ENCODE measurements at regions not wholly inside any gene's neighbourhood (a gene's known extent, or its start where the extent isn't known, plus 50 kb on each side); places are given as distances from the start of the nearest gene placed in this dataset.

DNA sequence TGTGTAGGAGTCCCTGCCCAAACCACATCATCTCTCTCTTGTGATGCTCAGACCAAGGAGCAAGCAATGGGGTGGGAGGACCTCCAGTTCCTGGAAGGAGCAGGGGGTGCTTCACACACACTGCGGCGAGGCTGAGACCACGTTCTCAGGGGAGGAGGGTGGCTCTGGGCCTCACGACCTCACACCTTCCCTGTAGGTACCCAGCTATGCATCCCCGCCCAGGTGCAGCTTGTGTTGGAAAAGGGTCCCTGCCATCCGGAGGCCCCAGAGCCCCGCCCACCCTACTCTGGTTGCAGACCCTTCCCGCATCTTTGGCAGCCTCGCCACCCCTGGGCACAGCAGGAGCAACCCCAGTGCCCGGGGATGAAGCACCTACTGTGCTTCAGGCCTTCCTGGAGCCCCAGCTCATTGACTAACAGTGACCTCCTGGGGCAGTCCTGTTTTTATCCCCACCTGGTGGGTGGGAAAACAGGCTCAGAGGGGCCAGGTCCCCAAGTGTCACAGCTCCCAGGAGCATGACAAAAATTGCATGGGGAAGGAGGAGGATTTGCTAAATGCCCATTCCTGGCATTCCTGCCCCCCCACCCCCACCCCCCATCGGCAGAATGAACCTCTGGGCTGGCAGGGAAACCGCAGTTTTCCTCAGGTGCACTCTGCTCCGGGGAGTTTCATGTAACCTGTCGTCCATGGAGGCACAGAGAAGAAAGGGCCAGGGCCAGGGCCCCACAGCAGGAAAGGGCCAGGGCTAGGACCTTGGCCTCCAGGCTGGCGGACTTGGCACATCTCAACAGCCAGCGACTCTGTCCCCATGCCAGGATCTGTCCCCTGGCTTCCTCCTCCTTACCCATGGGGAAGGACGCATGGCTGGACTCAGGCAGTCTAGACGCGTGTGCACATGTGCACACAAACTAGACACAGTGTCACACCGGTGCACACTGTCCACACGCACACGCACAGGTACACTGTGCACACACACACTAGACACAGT, 81.0 kb downstream of the IGLL1 start:
- Histone ChIP-seq H3K23ac (ENCODE audit: insufficient read length) (no peak overlapping the region), H3K27ac (ENCODE audit: low read depth, low read length) (no peak overlapping the region), H3K4me1 (replicated peaks in 1 of 4; ENCODE audit: control insufficient read depth in 3 of 4, insufficient read depth in 4 of 4, low read length in 3 of 4) (peaks cover 0 to 10% (median 6%) of the 10 kb centered on the region in 4 experiments; a peak in 5 of 7 replicates), H3K23me2 (ENCODE audit: low read depth, low read length) (no peaks in the 10 kb centered on the region; the same call in 1 of the 2 replicates), H4K20me1 (replicated peaks in 1 of 2; ENCODE audit: control insufficient read depth in 1 of 2, insufficient read depth in 2 of 2, low read length in 2 of 2) (peaks cover 0 to 2% of the 10 kb centered on the region in 2 experiments), H3K4me3 (ENCODE audit: extremely low read depth in 1 of 4, insufficient read depth in 2 of 4, low read depth in 3 of 4, low read length in 4 of 4) (no peak overlapping the region), H2BK5ac (ENCODE audit: low read depth, low read length) (no peak overlapping the region), H3K27me3 (replicated peaks in 1 of 4; ENCODE audit: control insufficient read depth in 3 of 4, extremely low read depth in 1 of 4, insufficient read depth in 3 of 4, low read length in 3 of 4) (peaks cover 0 to 8% (median under 1%) of the 10 kb centered on the region in 4 experiments; a peak in 3 of 7 replicates), H2BK12ac (ENCODE audit: low read depth, low read length) (peak overlapping the region; percentile 99; the same call in 1 of the 2 replicates), H3K79me2 (ENCODE audit: control insufficient read depth in 1 of 2, insufficient read depth in 2 of 2, low read length in 2 of 2) (no peaks in the 10 kb centered on the region), H3K14ac (ENCODE audit: insufficient read length) (no peak overlapping the region), H3K36me3 (ENCODE audit: control insufficient read depth in 2 of 4, insufficient read depth in 4 of 4, low read length in 3 of 4) (no peaks in the 10 kb centered on the region), H2BK15ac (ENCODE audit: low read length) (peak overlapping the region; percentile 100), H3K79me1 (ENCODE audit: low read depth, low read length) (no peaks in the 10 kb centered on the region), H2BK120ac (replicated peaks; ENCODE audit: low read depth, low read length) (no peak overlapping the region), H3K18ac (ENCODE audit: extremely low read depth, low read length) (peak overlapping the region; percentile 87), H2BK20ac (ENCODE audit: low read length) (peak overlapping the region; percentile 97; the same call in 1 of the 2 replicates), H4K8ac (ENCODE audit: extremely low read depth, insufficient read depth, low read length) (no peak overlapping the region), H4K91ac (replicated peaks; ENCODE audit: insufficient read length, low read length) (peak overlapping the region; percentile 74), H3K4ac (replicated peaks; ENCODE audit: insufficient read length, low read depth, low read length) (peak overlapping the region; percentile 85), H2AFZ (ENCODE audit: low read length) (no peak overlapping the region), H2AK5ac (ENCODE audit: low read depth, low read length) (0 out of 2 replicates have a peak overlapping the region, but pooled peaks have one; percentile 28), H4K5ac (ENCODE audit: insufficient read length, low read depth, low read length) (no peak overlapping the region), H3K56ac (replicated peaks; ENCODE audit: insufficient read length, low read depth, low read length) (no peak overlapping the region), H3K9me3 (ENCODE audit: insufficient read depth in 2 of 2, low read depth in 1 of 2, low read length in 1 of 2) (no peaks in the 10 kb centered on the region), H3K9ac (replicated peaks in 1 of 4; ENCODE audit: extremely low read depth in 1 of 4, low read depth in 3 of 4, low read length in 3 of 4) (no peak overlapping the region), H3K4me2 (ENCODE audit: insufficient read depth in 1 of 2, low read depth in 2 of 2, low read length in 2 of 2) (peak overlapping the region; percentile 2 to 21; a peak in 2 of 4 replicates)
- CTCF ChIA-PET (ENCODE audit: partially characterized antibody), result interaction anchor here (0.6 to 1.7 kb wide), 4 partner anchors 36 to 1026 kb away, joined by 3 to 4 read pairs (median 4); no protein-coding TSS in a partner anchor
- DNase-seq (ENCODE audit: low read depth in 1 of 2, low spot score in 2 of 2), result peak in 1 of 2 experiments; percentile 43
- no peak for FAIRE-seq
- WGBS, 2 experiments (ENCODE audit: extremely low coverage in 1 of 2, insufficient coverage in 1 of 2, insufficient read length in 1 of 2, insufficient replicate concordance in 2 of 2, low coverage in 1 of 2, low lambda C conversion rate in 2 of 2, missing lambda C conversion rate in 1 of 2), result 68% methylated on average over 19 of the region's 22 CpGs; no CpG with 5 or more reads in 1 of the 2 experiments
- peak; percentile 55; the same call in 1 of the 2 replicates for TF ChIP-seq TEAD4 (IDR thresholded peaks at IDR 0.05; ENCODE audit: low read depth, low read length)
- TF ChIP-seq RBBP5 (IDR thresholded peaks at IDR 0.05; ENCODE audit: borderline replicate concordance, low read depth, low read length), result no peak
- POLR2A ChIA-PET (ENCODE audit: partially characterized antibody), result no interaction called here

All from H1 (cell line).